ENCODE measurements at regions not wholly inside any gene's neighbourhood (a gene's known extent, or its start where the extent isn't known, plus 50 kb on each side); places are given as distances from the start of the nearest gene placed in this dataset.

- TF ChIP-seq CTCF (conservative IDR thresholded peaks at IDR 0.05; ENCODE audit: low read length), result no peak
- no peak for TF ChIP-seq EZH2phosphoT487 (IDR thresholded peaks at IDR 0.05; ENCODE audit: borderline replicate concordance, low read depth, low read length)
Observed at GRCh38 chr1:80417671-80418070, 1383.1 kb upstream of the ADGRL2 start.
